Esophagus squamous epithelium (tissue), 5 donors: ENCODE measurements at regions not wholly inside any gene's neighbourhood (a gene's known extent, or its start where the extent isn't known, plus 50 kb on each side); places are given as distances from the start of the nearest gene placed in this dataset.

Experiments
- DNase-seq: peaks from one replicate; lab custom pipeline; 2025; lab: John Stamatoyannopoulos, UW
- H3K27ac ChIP-seq, 4 donors: fragments of 200-600 bp; sonication (generic); one replicate each; pipeline ENCODE4 v1.5.1; 2016 to 2019; ENCODE audit warnings: mild to moderate bottlenecking in 1 of 4
- H3K27me3 ChIP-seq, 4 donors: fragments of 200-600 bp; sonication (generic); 1 replicate in 3 of 4; 2 replicates in 1 of 4; pipeline versions ENCODE4 v1.5.1 to v1.6.0; 2017 to 2021; ENCODE audit warnings: antibody characterized with exemption in 1 of 4
- H3K36me3 ChIP-seq, 3 donors: fragments of 200-600 bp; sonication (generic); one replicate each; pipeline ENCODE4 v1.5.1; 2016 to 2019
- H3K4me1 ChIP-seq, 3 donors: fragments of 200-600 bp; sonication (generic); one replicate each; pipeline ENCODE4 v1.5.1; 2017 to 2019
- H3K4me3 ChIP-seq, 4 donors: fragments of 200-600 bp; sonication (generic); 1 replicate in 3 of 4; 2 replicates in 1 of 4; pipeline ENCODE4 v1.5.1; 2016 to 2019; ENCODE audit warnings: mild to moderate bottlenecking in 2 of 4, moderate library complexity in 1 of 4
- H3K9me3 ChIP-seq, 3 donors: fragments of 200-600 bp; sonication (generic); one replicate each; pipeline ENCODE4 v1.5.1; 2016 to 2019
- CTCF ChIP-seq, 6 experiments: fragments of 450-650 bp in 4 of 6; fragments of 200-600 bp in 2 of 6; sonication (generic) in 2 of 6; IDR thresholded peaks; one replicate each; pipeline ENCODE4 v1.5.1; 2016 to 2019; ENCODE audit warnings: antibody characterized with exemption in 6 of 6, mild to moderate bottlenecking in 4 of 6, moderate library complexity in 4 of 6
- POLR2A ChIP-seq, 4 donors: fragments of 450-650 bp; IDR thresholded peaks; one replicate each; pipeline ENCODE4 v1.6.1; 2017; ENCODE audit warnings: antibody characterized with exemption in 4 of 4, mild to moderate bottlenecking in 4 of 4, moderate library complexity in 3 of 4
- WGBS, 2 donors: methylation state at CpG; one replicate each; pipeline ENCODE4 v1.1.5; 2018; 5-methylcytosine and 5-hydroxymethylcytosine counted together
- intact Hi-C: fragments of 100-400 bp; cut with DNase I; formaldehyde crosslinking; loops from one replicate; pipeline ENCODE4 v1.15.0; 2022
- donor health status: DM: yes; HTN: yes; CAD: no.

- Histone ChIP-seq H3K27me3 (no peaks in the 10 kb centered on the region), H3K9me3 (no peaks in the 10 kb centered on the region), H3K4me3 (no peak overlapping the region), H3K36me3 (no peaks in the 10 kb centered on the region), H3K27ac (no peak overlapping the region), H3K4me1 (no peaks in the 10 kb centered on the region)
- intact Hi-C loops, result no loop called here
- TF ChIP-seq CTCF (IDR thresholded peaks at IDR 0.05) (no peak), POLR2A (IDR thresholded peaks at IDR 0.05) (no peak)
- WGBS, 2 donors, result 81 to 88% methylated on average over 2 of the region's 2 CpGs
- DNase-seq, result no peak
Observed at GRCh38 chr7:20839196-20839735, 52.6 kb upstream of the SP8 start.

GRCh38 chr7:20839987-20840386 is 53.3 kb upstream of the SP8 start:
- H3K27ac ChIP-seq, result no peak overlapping the region
- no peaks in the 10 kb centered on the region for H3K27me3 ChIP-seq
- H3K9me3 ChIP-seq, result no peaks in the 10 kb centered on the region
- H3K36me3 ChIP-seq, result no peaks in the 10 kb centered on the region
- intact Hi-C loops, result no loop called here
- H3K4me1 ChIP-seq, result no peaks in the 10 kb centered on the region
- DNase-seq, result no peak
- WGBS, 2 donors, result 49 to 64% methylated on average over 2 of the region's 2 CpGs
- H3K4me3 ChIP-seq, result no peak overlapping the region
- no peak for TF ChIP-seq CTCF (IDR thresholded peaks at IDR 0.05)
- no peak for TF ChIP-seq POLR2A (IDR thresholded peaks at IDR 0.05)

- intact Hi-C loops, result no loop called here
- no peak overlapping the region for H3K4me3 ChIP-seq
- WGBS, 2 donors, result 78 to 82% methylated on average over 6 of the region's 6 CpGs
- no peak for DNase-seq
- H3K27ac ChIP-seq, result no peak overlapping the region
- H3K36me3 ChIP-seq, result no peaks in the 10 kb centered on the region
- no peak for TF ChIP-seq POLR2A (IDR thresholded peaks at IDR 0.05)
- no peak for TF ChIP-seq CTCF (IDR thresholded peaks at IDR 0.05)
- no peaks in the 10 kb centered on the region for H3K27me3 ChIP-seq
- H3K4me1 ChIP-seq, result no peaks in the 10 kb centered on the region
- no peaks in the 10 kb centered on the region for H3K9me3 ChIP-seq
Observed at GRCh38 chr7:20846791-20847190, 60.1 kb upstream of the SP8 start.

- no peak for DNase-seq
- no peak overlapping the region for H3K27ac ChIP-seq
- no peaks in the 10 kb centered on the region for H3K9me3 ChIP-seq
- no peak for TF ChIP-seq POLR2A (IDR thresholded peaks at IDR 0.05)
- no peak for TF ChIP-seq CTCF (IDR thresholded peaks at IDR 0.05)
- no peaks in the 10 kb centered on the region for H3K36me3 ChIP-seq
- 66 to 70% methylated on average over 3 of the region's 3 CpGs for WGBS, 2 donors
- H3K4me1 ChIP-seq, result no peaks in the 10 kb centered on the region
- H3K4me3 ChIP-seq, result no peak overlapping the region
- intact Hi-C loops, result no loop called here
- H3K27me3 ChIP-seq, result no peaks in the 10 kb centered on the region
Observed at GRCh38 chr7:20858951-20859350, 72.3 kb upstream of the SP8 start.

GRCh38 chr7:20861468-20861867 is 74.8 kb upstream of the SP8 start:
- Histone ChIP-seq H3K27me3 (no peaks in the 10 kb centered on the region), H3K36me3 (no peaks in the 10 kb centered on the region), H3K4me1 (no peaks in the 10 kb centered on the region), H3K27ac (no peak overlapping the region), H3K9me3 (no peaks in the 10 kb centered on the region), H3K4me3 (no peak overlapping the region)
- intact Hi-C loops, result no loop called here
- TF ChIP-seq POLR2A (IDR thresholded peaks at IDR 0.05) (no peak), CTCF (IDR thresholded peaks at IDR 0.05) (no peak)
- WGBS, 2 donors, result 75 to 81% methylated on average over 4 of the region's 4 CpGs
- DNase-seq, result no peak
